Gastrocnemius medialis (tissue), 4 donors: ENCODE measurements at regions not wholly inside any gene's neighbourhood (a gene's known extent, or its start where the extent isn't known, plus 50 kb on each side); places are given as distances from the start of the nearest gene placed in this dataset.

Experiments
- ATAC-seq, 2 donors: fragments of 150-250 bp; one replicate each; pipeline ENCODE4 v1.9.1; 2016
- DNase-seq, 2 donors: peaks; one replicate each; pipeline ENCODE4 v3.0.0-alpha.2; 2019
- H3K27ac ChIP-seq, 4 donors: fragments of 200-600 bp; sonication (generic); 1 replicate in 1 of 4; 2 replicates in 3 of 4; pipeline ENCODE4 v1.5.1; 2016 to 2018; ENCODE audit warnings: mild to moderate bottlenecking in 2 of 4, moderate library complexity in 1 of 4
- H3K27me3 ChIP-seq, 3 donors: fragments of 200-600 bp; sonication (generic) in 2 of 3; 1 replicate in 1 of 3; 2 replicates in 2 of 3; pipeline versions ENCODE4 v1.5.1 to v1.6.0; 2016 to 2019; ENCODE audit warnings: mild to moderate bottlenecking in 1 of 3, moderate library complexity in 1 of 3
- H3K36me3 ChIP-seq, 2 donors: fragments of 200-600 bp; sonication (generic) in 1 of 2; one replicate each; pipeline ENCODE4 v1.5.1; 2017 to 2018
- H3K4me1 ChIP-seq, 2 donors: fragments of 200-600 bp; sonication (generic) in 1 of 2; one replicate each; pipeline ENCODE4 v1.5.1; 2016 to 2017; ENCODE audit warnings: mild to moderate bottlenecking in 2 of 2
- H3K4me3 ChIP-seq, 4 donors: fragments of 200-600 bp; sonication (generic) in 3 of 4; 1 replicate in 1 of 4; 2 replicates in 3 of 4; pipeline ENCODE4 v1.5.1; 2016 to 2019; ENCODE audit warnings: mild to moderate bottlenecking in 2 of 4
- H3K9me3 ChIP-seq, 3 donors: fragments of 200-600 bp; sonication (generic) in 2 of 3; 1 replicate in 1 of 3; 2 replicates in 2 of 3; pipeline ENCODE4 v1.5.1; 2016 to 2019
- POLR2A ChIP-seq, 2 donors: fragments of 450-650 bp; IDR thresholded peaks; one replicate each; pipeline ENCODE4 v1.6.1; 2017; ENCODE audit warnings: antibody characterized with exemption in 2 of 2, mild to moderate bottlenecking in 2 of 2, moderate library complexity in 2 of 2
- in situ Hi-C, 4 donors: fragments of 200-750 bp; cut with MboI; loops; one replicate each; pipeline versions ENCODE4 v1.15.0 to v1.8.0; 2017; ENCODE audit warnings: low sequenced_read_pairs in 4 of 4
- intact Hi-C: fragments of 100-400 bp; cut with DNase I; formaldehyde crosslinking; loops from one replicate; pipeline ENCODE4 v1.15.1; 2023; ENCODE audit warnings: low total_unique reads
- TF ChIP-seq, protein P1 (sequence below), 5 experiments: fragments of 450-650 bp in 3 of 5; fragments of 200-600 bp in 2 of 5; sonication (generic) in 2 of 5; IDR thresholded peaks in 4 of 5; conservative IDR thresholded peaks in 1 of 5; 1 replicate in 4 of 5; 2 replicates in 1 of 5; pipeline ENCODE4 v1.5.1; 2016 to 2019; ENCODE audit warnings: antibody characterized with exemption in 5 of 5, mild to moderate bottlenecking in 3 of 5, moderate library complexity in 3 of 5

DNA sequence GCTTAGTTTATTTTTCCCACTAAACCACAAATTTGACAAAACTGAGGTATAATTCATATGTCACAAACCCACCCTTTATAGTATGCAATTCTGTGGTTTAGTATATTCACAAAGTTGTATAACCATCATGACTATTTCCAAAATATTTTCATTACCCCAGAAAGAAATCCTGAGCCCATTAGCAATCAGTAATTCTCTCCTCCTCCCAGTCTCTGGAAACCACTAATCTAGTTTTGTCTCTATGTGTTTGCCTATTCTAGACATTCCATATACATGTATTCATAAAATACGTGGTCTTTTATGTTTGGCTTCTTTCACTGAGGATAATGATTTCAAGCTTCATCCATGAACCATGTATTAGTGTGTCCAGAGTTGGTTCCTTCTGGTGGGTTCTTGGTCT, 267.6 kb downstream of the AEBP2 start:
- no peak for ATAC-seq
- Histone ChIP-seq H3K27me3 (no peaks in the 10 kb centered on the region), H3K27ac (no peak overlapping the region), H3K36me3 (no peaks in the 10 kb centered on the region), H3K4me1 (no peaks in the 10 kb centered on the region), H3K9me3 (no peaks in the 10 kb centered on the region), H3K4me3 (no peak overlapping the region)
- intact Hi-C loops = no loop called here
- TF ChIP-seq POLR2A (IDR thresholded peaks at IDR 0.05) = no peak
- TF ChIP-seq, protein P1, sequence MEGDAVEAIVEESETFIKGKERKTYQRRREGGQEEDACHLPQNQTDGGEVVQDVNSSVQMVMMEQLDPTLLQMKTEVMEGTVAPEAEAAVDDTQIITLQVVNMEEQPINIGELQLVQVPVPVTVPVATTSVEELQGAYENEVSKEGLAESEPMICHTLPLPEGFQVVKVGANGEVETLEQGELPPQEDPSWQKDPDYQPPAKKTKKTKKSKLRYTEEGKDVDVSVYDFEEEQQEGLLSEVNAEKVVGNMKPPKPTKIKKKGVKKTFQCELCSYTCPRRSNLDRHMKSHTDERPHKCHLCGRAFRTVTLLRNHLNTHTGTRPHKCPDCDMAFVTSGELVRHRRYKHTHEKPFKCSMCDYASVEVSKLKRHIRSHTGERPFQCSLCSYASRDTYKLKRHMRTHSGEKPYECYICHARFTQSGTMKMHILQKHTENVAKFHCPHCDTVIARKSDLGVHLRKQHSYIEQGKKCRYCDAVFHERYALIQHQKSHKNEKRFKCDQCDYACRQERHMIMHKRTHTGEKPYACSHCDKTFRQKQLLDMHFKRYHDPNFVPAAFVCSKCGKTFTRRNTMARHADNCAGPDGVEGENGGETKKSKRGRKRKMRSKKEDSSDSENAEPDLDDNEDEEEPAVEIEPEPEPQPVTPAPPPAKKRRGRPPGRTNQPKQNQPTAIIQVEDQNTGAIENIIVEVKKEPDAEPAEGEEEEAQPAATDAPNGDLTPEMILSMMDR (IDR thresholded peaks at IDR 0.05 in 4 of 5, conservative IDR thresholded peaks at IDR 0.05 in 1 of 5) = no peak
- DNase-seq = no peak
- in situ Hi-C loops = no loop called here

DNA sequence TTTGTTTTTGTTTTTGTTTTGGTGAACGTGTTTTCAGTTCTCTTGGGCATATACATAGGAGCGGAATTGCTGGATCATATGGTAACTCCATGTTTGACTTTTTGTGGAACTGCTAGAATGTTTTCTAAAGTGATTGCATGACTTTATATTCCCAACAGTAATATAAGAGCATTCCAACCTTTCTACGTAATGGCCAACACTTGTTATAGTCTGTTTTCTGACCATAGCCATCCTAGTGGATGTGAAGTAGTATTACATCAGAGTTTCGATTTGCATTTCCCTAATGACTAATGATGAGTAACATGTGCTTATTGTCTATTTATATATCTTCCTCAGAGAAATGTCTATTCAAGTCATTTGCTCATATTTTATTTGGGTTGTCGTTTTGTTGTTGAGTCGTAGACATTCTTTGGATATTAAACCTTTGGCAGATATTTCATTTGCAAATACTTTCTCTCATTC, 268.7 kb downstream of the AEBP2 start:
- ATAC-seq = no peak
- H3K4me3 ChIP-seq = no peak overlapping the region
- in situ Hi-C loops (no loop called here), intact Hi-C loops (no loop called here)
- H3K9me3 ChIP-seq = no peaks in the 10 kb centered on the region
- H3K4me1 ChIP-seq = no peaks in the 10 kb centered on the region
- H3K27me3 ChIP-seq = no peaks in the 10 kb centered on the region
- H3K27ac ChIP-seq = no peak overlapping the region
- H3K36me3 ChIP-seq = no peaks in the 10 kb centered on the region
- no peak for DNase-seq
- TF ChIP-seq, protein P1 (IDR thresholded peaks at IDR 0.05 in 4 of 5, conservative IDR thresholded peaks at IDR 0.05 in 1 of 5) = no peak
- TF ChIP-seq POLR2A (IDR thresholded peaks at IDR 0.05) = no peak

DNA sequence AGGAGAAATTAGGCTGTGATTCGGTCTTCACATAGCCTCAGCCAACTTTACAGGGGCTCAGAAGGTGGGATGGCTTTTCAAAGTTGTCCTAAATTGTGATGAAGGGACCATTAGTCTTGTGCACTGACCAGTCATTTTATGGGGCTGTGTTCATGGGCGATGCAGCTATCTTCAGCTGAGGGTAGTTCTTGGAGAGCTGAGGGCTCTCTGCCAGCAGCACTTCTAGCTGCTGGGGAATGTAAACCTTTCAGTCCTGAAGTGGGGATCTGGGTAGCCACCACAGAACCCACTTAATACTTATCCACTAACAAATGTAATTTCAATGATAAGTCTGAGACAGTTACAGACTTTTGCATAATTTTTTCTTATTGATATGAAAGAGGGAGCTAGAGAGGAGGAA, 270.6 kb downstream of the AEBP2 start:
- intact Hi-C loops = no loop called here
- Histone ChIP-seq H3K4me1 (no peaks in the 10 kb centered on the region), H3K36me3 (no peaks in the 10 kb centered on the region), H3K27ac (no peak overlapping the region), H3K27me3 (no peaks in the 10 kb centered on the region), H3K4me3 (no peak overlapping the region), H3K9me3 (no peaks in the 10 kb centered on the region)
- TF ChIP-seq POLR2A (IDR thresholded peaks at IDR 0.05) = no peak
- TF ChIP-seq, protein P1 (IDR thresholded peaks at IDR 0.05 in 4 of 5, conservative IDR thresholded peaks at IDR 0.05 in 1 of 5) = no peak
- ATAC-seq (no peak), DNase-seq (no peak)
- in situ Hi-C loops = no loop called here

DNA sequence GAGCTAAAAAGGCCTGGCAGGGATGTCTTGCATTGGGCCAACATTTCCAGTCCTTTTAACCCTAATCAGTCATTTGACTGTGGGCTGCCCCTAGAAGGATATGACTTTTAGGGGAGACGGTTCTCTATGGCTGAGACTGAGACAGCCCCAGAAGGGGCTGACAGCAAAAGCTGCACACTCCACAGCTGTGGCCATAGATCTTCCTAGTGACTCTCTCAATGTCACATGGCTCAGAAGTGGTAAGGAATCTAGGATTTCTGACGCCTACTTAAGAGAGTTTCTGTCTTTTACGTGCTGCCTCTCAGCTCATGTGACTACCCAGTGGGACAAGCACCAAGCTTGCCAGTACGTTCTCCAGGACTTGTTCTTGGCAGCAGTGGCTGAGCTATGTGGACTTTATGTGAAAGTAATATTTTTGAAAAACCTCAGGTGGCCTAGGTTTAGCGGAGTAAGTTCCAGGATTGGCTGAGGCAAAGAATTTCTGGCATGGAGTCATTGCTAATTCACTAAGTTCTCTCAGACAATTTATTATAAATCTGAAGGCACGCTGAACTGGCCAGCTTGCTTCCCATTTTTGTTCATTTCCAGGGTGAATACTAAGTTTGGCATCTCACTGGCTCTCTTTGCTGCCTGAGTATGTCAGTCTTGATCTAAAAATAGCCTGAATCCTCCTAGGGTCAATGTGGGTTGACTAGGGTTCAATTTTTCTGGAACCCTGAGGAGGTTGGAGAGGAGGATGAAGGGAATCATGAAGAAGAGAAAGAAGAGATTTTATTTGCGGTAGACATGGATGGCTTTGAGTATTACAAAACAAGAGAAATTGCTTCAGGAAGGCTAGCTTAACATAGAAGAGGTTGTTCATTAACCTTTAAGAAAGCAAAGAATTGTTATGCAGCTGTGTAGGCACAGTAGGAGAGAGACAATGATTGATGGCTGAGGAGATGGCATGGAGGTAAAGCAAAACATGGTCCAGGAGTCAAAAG, 271.8 kb downstream of the AEBP2 start:
- H3K27me3 ChIP-seq = no peaks in the 10 kb centered on the region
- peak in 1 of 2 donors; percentile 53 for ATAC-seq
- H3K4me1 ChIP-seq = no peaks in the 10 kb centered on the region
- in situ Hi-C loops = no loop called here
- peak in 1 of 2 donors; percentile 19 for DNase-seq
- no peak overlapping the region for H3K4me3 ChIP-seq
- H3K9me3 ChIP-seq = no peaks in the 10 kb centered on the region
- TF ChIP-seq POLR2A (IDR thresholded peaks at IDR 0.05) = no peak
- TF ChIP-seq, protein P1 (IDR thresholded peaks at IDR 0.05 in 4 of 5, conservative IDR thresholded peaks at IDR 0.05 in 1 of 5) = no peak
- intact Hi-C loops = no loop called here
- H3K27ac ChIP-seq = peak overlapping the region in 1 of 4 donors; percentile 46
- H3K36me3 ChIP-seq = no peaks in the 10 kb centered on the region
